Uterus (tissue), 2 donors: ENCODE measurements at regions not wholly inside any gene's neighbourhood (a gene's known extent, or its start where the extent isn't known, plus 50 kb on each side); places are given as distances from the start of the nearest gene placed in this dataset.

Experiments used
- POLR2A ChIP-seq, 2 donors: fragments of 450-650 bp; IDR thresholded peaks; one replicate each; pipeline ENCODE4 v1.6.1; 2016; ENCODE audit warnings: antibody characterized with exemption in 2 of 2, mild to moderate bottlenecking in 1 of 2, moderate library complexity in 1 of 2
- TF ChIP-seq, protein P1 (sequence below), 4 experiments: fragments of 200-600 bp in 2 of 4; fragments of 450-650 bp in 2 of 4; sonication (generic) in 2 of 4; IDR thresholded peaks; one replicate each; pipeline ENCODE4 v1.5.1; 2016 to 2019; ENCODE audit warnings: antibody characterized with exemption in 4 of 4, mild to moderate bottlenecking in 2 of 4, moderate library complexity in 1 of 4

DNA sequence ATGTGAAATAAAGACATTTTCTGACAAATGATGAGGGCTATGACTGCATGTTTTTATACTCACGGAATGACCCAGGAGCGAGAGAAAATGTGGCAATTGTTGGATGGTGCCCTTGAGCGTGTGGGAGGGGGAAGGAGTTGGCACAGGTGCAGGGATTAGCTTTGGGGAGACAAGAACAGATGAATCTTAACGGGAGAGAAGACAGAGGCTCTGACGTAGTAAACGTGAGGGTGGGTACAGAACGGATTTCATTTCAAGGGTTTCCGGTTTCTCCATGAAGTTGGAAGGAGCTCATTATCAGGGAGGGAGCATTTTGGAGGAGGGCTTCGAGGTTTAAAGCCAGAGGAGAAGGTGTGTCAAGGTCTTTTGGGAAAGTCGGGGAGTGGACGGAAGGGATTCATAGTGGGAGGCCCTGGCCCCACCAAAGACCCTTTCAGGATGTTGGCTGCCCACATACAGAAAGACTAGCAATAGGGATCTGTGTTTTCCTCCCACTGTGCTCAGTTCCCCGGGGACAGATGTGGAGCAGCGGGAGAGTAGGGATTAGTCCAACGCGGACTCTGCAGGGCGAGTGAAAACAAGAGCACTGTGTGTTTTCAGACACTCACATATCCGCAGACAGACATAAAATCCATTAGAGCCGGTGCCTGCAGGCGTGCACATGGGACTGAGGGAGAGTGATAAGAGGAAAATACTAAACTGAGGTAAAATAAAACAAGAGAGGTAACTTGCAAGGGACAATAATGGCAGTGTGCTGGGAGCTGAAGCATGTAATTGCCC lies 584.1 kb downstream of the AJAP1 start:
- TF ChIP-seq, protein P1, sequence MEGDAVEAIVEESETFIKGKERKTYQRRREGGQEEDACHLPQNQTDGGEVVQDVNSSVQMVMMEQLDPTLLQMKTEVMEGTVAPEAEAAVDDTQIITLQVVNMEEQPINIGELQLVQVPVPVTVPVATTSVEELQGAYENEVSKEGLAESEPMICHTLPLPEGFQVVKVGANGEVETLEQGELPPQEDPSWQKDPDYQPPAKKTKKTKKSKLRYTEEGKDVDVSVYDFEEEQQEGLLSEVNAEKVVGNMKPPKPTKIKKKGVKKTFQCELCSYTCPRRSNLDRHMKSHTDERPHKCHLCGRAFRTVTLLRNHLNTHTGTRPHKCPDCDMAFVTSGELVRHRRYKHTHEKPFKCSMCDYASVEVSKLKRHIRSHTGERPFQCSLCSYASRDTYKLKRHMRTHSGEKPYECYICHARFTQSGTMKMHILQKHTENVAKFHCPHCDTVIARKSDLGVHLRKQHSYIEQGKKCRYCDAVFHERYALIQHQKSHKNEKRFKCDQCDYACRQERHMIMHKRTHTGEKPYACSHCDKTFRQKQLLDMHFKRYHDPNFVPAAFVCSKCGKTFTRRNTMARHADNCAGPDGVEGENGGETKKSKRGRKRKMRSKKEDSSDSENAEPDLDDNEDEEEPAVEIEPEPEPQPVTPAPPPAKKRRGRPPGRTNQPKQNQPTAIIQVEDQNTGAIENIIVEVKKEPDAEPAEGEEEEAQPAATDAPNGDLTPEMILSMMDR (IDR thresholded peaks at IDR 0.05), result no peak
- no peak for TF ChIP-seq POLR2A (IDR thresholded peaks at IDR 0.05)
